SU-DHL-6 (cell line): ENCODE measurements at regions not wholly inside any gene's neighbourhood (a gene's known extent, or its start where the extent isn't known, plus 50 kb on each side); places are given as distances from the start of the nearest gene placed in this dataset.

ENCODE experiments used
- H2AFZ ChIP-seq: fragments of 200-600 bp; sonication (generic); 2 replicates; pipeline ENCODE4 v1.6.1; 2014; ENCODE audit warnings: low read depth, mild to moderate bottlenecking, moderate library complexity, mixed read lengths, antibody characterized with exemption, low read length; ENCODE audit not compliant: severe bottlenecking
- H3F3A ChIP-seq: fragments of 200-600 bp; shearing (Covaris generic); 2 replicates; pipeline ENCODE4 v1.6.0; 2016; ENCODE audit warnings: antibody characterized with exemption, mild to moderate bottlenecking; ENCODE audit not compliant: insufficient read depth
- H3K27ac ChIP-seq: fragments of 200-600 bp; sonication (generic); 2 replicates; pipeline ENCODE4 v1.5.1; 2016; ENCODE audit warnings: low read depth, mild to moderate bottlenecking, low read length, moderate library complexity, mixed read lengths
- H3K27me3 ChIP-seq: fragments of 200-600 bp; sonication (generic), shearing (Covaris generic); 2 replicates; pipeline ENCODE4 v1.6.0; 2014; ENCODE audit warnings: mild to moderate bottlenecking, low read length
- H3K36me3 ChIP-seq: fragments of 200-600 bp; sonication (generic); 2 replicates; pipeline ENCODE4 v1.6.1; 2014; ENCODE audit warnings: mild to moderate bottlenecking, low read length, mixed read lengths
- H3K4me2 ChIP-seq: fragments of 300-600, 200-600 bp; shearing (Covaris generic), sonication (generic); 2 replicates; pipeline ENCODE4 v1.6.0; 2014; ENCODE audit warnings: low read length, low read depth, mild to moderate bottlenecking; ENCODE audit not compliant: poor library complexity, severe bottlenecking
- H3K4me3 ChIP-seq: fragments of 200-600 bp; sonication (generic); 2 replicates; pipeline ENCODE4 v1.5.1; 2014; ENCODE audit warnings: antibody characterized with exemption, low read length, mild to moderate bottlenecking, mixed read lengths; ENCODE audit not compliant: insufficient read depth, poor library complexity, severe bottlenecking
- H3K79me2 ChIP-seq: fragments of 200-600 bp; sonication (generic); 2 replicates; pipeline ENCODE4 v1.6.1; 2014; ENCODE audit warnings: mild to moderate bottlenecking, low read length, moderate library complexity; ENCODE audit not compliant: insufficient read depth
- H3K9ac ChIP-seq: fragments of 200-600 bp; sonication (generic); 2 replicates; pipeline ENCODE4 v1.7.0; 2014; ENCODE audit warnings: mild to moderate bottlenecking, low read length
- H3K9me2 ChIP-seq: fragments of 200-600 bp; sonication (generic); replicated peaks from 2 replicates; pipeline ENCODE4 v1.6.1; 2014; ENCODE audit warnings: low read length; ENCODE audit not compliant: insufficient read depth
- H3K9me3 ChIP-seq: fragments of 200-600 bp; sonication (generic); 2 replicates; pipeline ENCODE4 v1.6.1; 2014; ENCODE audit warnings: low read length, mixed read lengths; ENCODE audit not compliant: insufficient read depth
- H4K20me1 ChIP-seq: fragments of 200-600 bp; sonication (generic); 2 replicates; pipeline ENCODE4 v1.6.1; 2014; ENCODE audit warnings: low read depth, mild to moderate bottlenecking, antibody characterized with exemption, low read length, moderate library complexity, mixed read lengths
- EZH2phosphoT487 ChIP-seq: fragments of 200-600 bp; sonication (generic), shearing (Covaris generic); conservative IDR thresholded peaks from 2 replicates; pipeline ENCODE4 v1.6.1; 2018; ENCODE audit warnings: mild to moderate bottlenecking, antibody characterized with exemption, low read length, moderate library complexity, mixed read lengths
- TF ChIP-seq, protein P1 (sequence below): fragments of 200-600 bp; sonication (generic); IDR thresholded peaks from one replicate; pipeline ENCODE4 v1.5.1; 2017; ENCODE audit warnings: antibody characterized with exemption, mild to moderate bottlenecking, low read length, moderate library complexity; ENCODE audit not compliant: insufficient read depth, poor library complexity, severe bottlenecking

DNA sequence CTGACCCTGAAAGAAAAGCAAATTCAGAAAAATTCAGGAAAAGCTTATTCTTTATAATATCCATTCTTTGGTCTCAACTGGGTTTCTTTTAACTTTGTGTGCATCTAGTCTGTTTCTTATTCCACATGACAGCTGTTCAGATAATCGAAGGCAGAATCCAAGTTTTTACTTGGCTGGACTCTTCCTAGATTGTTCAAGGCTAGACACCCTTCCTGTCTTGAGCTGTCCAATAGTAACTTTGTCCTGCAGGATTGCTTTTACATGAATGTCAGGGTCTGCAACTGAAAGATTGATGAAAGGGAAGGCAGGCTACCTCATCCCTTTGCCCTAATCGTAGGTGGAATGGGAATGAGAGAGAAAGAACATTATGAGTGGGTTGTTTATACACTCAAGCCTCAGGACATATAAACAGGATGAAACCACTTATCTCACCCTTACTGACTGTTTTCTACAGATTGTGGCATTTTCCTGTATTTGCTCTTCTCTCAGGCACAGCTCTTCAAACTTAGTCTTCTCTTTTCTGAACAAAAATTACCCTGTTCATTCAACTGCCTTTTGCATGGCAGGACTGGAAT lies 76.9 kb downstream of the LEPR start:
- Histone ChIP-seq H3K36me3 (no peaks in the 10 kb centered on the region), H3K27ac (no peak overlapping the region), H3K4me2 (no peak overlapping the region), H2AFZ (no peak overlapping the region), H3F3A (no peaks in the 10 kb centered on the region), H4K20me1 (no peaks in the 10 kb centered on the region), H3K9me2 (no peaks in the 10 kb centered on the region), H3K9me3 (no peaks in the 10 kb centered on the region), H3K4me3 (no peak overlapping the region), H3K9ac (no peak overlapping the region), H3K79me2 (no peaks in the 10 kb centered on the region), H3K27me3 (no peaks in the 10 kb centered on the region)
- TF ChIP-seq EZH2phosphoT487, result no peak
- TF ChIP-seq, protein P1, sequence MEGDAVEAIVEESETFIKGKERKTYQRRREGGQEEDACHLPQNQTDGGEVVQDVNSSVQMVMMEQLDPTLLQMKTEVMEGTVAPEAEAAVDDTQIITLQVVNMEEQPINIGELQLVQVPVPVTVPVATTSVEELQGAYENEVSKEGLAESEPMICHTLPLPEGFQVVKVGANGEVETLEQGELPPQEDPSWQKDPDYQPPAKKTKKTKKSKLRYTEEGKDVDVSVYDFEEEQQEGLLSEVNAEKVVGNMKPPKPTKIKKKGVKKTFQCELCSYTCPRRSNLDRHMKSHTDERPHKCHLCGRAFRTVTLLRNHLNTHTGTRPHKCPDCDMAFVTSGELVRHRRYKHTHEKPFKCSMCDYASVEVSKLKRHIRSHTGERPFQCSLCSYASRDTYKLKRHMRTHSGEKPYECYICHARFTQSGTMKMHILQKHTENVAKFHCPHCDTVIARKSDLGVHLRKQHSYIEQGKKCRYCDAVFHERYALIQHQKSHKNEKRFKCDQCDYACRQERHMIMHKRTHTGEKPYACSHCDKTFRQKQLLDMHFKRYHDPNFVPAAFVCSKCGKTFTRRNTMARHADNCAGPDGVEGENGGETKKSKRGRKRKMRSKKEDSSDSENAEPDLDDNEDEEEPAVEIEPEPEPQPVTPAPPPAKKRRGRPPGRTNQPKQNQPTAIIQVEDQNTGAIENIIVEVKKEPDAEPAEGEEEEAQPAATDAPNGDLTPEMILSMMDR, result no peak

- no peak overlapping the region for H3K4me3 ChIP-seq
- H3K27me3 ChIP-seq, result no peaks in the 10 kb centered on the region
- H2AFZ ChIP-seq, result no peak overlapping the region
- no peaks in the 10 kb centered on the region for H3F3A ChIP-seq
- no peaks in the 10 kb centered on the region for H3K9me3 ChIP-seq
- H3K9ac ChIP-seq, result no peak overlapping the region
- H3K4me2 ChIP-seq, result no peak overlapping the region
- H4K20me1 ChIP-seq, result no peaks in the 10 kb centered on the region
- no peaks in the 10 kb centered on the region for H3K79me2 ChIP-seq
- TF ChIP-seq, protein P1, result no peak
- TF ChIP-seq EZH2phosphoT487, result no peak
- no peaks in the 10 kb centered on the region for H3K9me2 ChIP-seq
- no peak overlapping the region for H3K27ac ChIP-seq
- H3K36me3 ChIP-seq, result no peaks in the 10 kb centered on the region
These were observed 83.0 kb downstream of the LEPR start for GRCh38 chr1:65503427-65503826.

GRCh38 chr1:65504263-65504662 lies 83.8 kb downstream of the LEPR start:
- H3K9ac ChIP-seq, result no peak overlapping the region
- no peaks in the 10 kb centered on the region for H3K9me2 ChIP-seq
- no peaks in the 10 kb centered on the region for H3F3A ChIP-seq
- TF ChIP-seq EZH2phosphoT487, result no peak
- TF ChIP-seq, protein P1, result no peak
- no peaks in the 10 kb centered on the region for H3K36me3 ChIP-seq
- H4K20me1 ChIP-seq, result no peaks in the 10 kb centered on the region
- no peak overlapping the region for H3K4me2 ChIP-seq
- H3K79me2 ChIP-seq, result no peaks in the 10 kb centered on the region
- no peaks in the 10 kb centered on the region for H3K27me3 ChIP-seq
- no peak overlapping the region for H3K4me3 ChIP-seq
- H2AFZ ChIP-seq, result no peak overlapping the region
- H3K27ac ChIP-seq, result no peak overlapping the region
- no peaks in the 10 kb centered on the region for H3K9me3 ChIP-seq
